NCI-H2107 treated with DMSO at 0.1 percent for 48 hours (cell line): ENCODE measurements at regions not wholly inside any gene's neighbourhood (a gene's known extent, or its start where the extent isn't known, plus 50 kb on each side); places are given as distances from the start of the nearest gene placed in this dataset.

Experiments
- DNase-seq: peaks from one replicate; lab custom pipeline; 2025; ENCODE audit not compliant: unreplicated experiment; lab: John Stamatoyannopoulos, UW

DNA sequence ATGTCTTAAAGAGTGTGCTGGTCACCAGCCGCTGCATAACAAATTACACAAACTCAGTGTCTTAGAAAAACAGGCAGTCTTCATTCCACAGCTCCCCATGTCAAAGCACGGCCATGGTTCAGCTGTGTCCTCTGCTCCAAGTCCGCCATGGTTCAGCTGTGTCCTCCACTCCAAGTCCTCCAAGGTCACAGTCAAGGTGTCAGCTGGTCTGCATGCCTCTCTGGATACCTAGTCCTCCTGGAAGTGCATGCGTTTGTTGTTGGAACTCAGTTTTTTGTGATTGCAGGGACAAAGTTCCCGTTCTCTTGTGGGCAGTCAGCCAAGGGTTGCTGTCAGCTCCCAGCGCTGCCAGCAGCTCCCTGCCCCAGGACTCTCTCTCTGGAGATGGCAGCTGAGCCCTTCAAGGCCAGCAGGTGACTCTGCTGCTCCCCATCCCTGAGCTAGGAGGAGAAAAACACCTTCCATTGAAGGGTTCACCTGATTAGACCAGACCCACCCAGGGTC lies 304.0 kb upstream of the MYT1L start:
- DNase-seq: no peak

DNA sequence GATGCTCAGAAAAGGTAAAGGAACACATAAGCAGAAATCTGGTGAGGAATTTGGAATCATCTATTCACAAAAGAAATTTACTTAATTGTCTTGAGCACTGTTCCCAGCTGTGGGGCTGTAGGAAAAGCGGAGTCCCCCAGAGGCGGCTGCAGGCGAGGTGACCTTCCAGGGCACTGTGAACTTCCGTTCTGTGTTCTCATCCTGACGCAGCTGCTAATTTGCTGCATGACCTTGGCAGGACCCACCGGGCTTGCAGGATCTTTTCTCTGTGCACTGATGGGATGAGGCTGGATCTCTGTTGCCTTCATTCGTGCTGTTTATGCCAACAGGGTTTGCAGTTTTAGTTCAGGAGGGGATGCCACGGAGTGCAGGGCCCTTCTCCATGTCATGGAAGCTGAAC lies 301.9 kb upstream of the MYT1L start:
- DNase-seq: no peak

DNA sequence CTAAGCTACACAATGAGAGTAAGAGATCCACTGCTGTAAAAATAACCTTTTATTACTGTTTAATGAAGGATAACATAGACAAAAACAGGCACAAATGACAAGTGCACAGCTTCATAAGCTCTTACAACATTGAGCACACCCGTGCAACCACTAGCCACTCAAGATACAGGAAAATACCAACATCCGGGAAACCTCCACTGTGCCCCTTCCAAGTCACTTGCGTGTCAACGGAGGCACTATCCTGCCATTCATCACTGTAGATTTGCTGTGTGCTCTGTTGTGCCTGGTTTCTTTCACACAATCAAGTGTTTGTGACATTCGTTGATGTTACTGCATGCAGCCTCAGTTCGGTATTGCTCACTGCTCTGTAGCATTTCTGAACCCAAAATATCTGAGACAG lies 292.9 kb upstream of the MYT1L start:
- no peak for DNase-seq

DNA sequence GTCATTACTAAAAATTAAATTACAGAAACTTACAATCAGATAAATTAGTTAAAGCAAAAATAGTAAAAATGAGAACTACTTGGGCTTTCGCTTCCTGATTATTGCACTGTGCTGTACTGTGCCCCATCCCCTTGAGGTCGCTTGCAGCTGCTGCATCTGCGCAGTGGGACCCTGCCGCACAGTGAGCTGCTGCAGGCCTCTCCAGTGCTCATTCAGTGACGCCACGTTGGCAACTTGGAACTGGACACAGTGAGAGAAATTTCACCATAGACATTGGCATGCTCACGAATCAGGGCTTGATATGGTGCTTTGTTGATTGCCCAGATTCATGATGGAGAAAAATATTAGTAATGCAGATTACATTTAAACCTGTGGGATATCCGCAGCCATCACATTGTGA lies 290.8 kb upstream of the MYT1L start:
- DNase-seq: no peak

DNA sequence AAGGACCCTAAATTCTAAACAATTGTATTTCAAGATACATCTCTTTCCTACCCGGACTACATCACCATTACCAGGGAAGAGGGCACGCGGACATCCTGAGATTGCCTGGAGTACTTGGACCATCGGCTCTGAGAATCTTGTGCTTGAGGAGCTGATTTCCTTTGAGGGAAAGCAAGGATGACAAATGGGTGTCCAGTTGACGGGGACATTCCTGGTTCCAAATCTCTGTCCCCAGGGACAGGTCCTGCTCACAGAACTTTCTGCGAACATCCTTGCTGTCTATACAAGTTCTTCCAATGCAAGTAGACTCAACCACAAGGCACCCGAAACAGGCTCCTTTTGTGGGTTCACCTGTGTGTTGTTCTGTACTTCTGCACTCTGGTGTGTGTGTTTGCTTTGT lies 289.5 kb upstream of the MYT1L start:
- no peak for DNase-seq

DNA sequence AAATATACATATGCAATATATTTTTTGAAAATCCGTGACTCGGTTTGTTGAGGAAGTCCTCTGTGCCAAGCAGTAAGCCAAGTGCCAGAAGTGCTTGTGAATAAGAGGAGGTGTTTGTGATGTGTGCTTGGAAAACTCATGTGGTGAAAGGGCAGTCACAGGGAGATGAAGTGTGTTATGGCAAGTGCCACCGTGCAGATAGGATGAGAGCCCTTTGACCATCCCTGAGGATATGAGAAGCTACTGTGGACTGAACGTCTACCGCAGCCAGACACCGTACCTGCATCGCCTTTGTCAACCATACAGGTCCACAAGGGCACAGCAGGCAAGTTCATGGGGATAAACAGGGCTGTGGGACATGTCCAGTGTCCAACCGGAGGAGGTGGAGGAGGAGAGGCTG lies 288.9 kb upstream of the MYT1L start:
- DNase-seq: no peak

DNA sequence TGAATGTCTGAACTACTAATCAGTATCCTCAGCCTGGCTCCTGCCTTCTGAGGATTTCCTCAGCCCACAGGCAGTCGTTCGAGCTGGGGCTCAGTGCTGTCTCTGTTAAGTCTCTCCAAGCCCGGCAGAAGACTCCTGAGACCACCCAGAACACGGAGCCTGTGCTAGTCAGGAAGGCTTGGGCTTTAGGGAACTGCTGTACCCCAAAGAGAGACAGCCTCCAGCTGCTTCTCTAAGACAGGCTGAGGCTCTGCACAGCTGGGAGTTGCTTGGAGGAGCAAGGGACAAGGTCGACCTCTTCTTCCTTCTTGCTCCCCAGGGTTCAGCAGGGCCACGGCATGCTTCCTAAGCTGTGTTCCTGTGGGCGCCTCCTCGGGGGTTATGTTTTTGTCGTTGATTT lies 283.4 kb upstream of the MYT1L start:
- DNase-seq: no peak

DNA sequence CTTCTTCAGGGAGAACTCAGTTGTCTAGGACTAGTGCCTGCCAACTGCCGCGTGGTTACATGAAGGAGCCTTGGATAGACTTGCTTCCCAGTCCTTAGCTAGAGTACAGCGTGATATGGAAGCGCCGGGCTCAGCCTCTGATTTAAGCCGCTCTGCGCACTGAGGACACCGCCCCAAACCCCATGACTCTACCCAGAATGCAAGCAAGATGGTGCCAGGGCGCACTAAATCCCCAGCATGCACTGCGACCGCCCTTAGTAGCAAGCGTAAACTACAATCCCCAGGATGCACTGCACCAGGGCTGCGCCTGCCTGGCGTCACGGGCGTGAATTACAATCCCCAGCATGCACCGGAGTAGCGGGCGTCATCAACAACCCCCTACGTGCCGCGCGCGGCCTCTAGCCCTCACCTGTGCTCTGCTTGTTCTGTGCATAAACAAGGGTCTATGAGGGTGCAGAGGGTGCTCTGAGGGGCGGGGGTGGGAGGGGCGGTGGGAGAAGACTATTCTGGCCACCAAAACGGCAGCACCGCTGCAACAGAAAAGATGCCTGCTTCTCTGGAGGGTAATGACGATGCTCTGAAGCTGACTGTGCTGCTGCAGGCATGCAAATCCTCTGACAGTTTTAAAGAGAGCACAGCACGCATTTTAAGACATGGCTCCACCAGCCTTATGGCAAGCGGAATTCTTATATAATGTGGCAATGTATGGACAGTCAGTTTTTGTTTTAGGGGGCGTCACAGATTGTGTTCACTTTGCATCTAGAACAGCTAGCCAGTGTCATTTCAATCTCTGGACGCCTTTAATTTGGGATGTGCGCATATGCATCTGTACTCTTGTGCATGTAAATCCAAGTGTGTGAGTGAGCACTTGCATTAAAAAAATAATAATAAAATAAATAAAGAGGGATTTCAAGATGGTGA lies 282.5 kb upstream of the MYT1L start:
- DNase-seq: peak; percentile 87

DNA sequence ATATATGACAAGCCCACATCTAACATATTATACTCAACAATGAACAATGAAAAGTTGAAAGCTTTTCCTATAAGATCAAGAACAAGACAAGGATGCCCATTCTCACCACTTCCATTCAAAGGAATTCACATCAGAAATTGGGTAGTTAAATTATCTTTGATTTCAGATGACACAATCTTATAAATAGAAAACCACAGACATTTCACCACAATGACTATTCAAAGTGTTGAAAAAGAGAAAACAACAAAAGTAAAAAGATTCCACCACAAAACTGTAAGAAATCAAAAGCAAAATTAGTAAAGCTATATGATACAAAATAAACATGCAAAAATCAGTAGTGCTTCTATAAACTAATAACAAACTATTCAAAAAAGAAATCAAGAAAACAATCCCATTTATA lies 279.7 kb upstream of the MYT1L start:
- no peak for DNase-seq

DNA sequence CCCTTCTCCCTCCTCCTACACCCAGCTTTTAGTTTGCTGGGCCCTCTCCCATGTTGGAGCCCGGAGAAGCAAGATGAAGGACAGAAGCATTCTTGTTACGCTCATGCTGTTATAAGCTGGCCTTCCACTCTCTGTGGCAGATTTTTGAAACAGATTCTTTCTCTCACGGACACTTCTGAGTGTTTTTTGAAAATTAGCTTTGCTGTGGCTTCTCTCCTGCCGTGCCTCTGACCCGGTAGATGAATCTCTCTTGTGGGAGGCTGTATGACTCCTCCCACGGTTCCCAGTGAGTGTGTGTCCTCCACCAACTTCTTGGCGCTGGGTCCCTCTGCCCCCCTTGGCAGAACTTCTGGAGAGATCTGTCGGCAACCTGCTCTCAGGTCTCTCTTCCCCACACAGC lies 269.3 kb upstream of the MYT1L start:
- DNase-seq: no peak

DNA sequence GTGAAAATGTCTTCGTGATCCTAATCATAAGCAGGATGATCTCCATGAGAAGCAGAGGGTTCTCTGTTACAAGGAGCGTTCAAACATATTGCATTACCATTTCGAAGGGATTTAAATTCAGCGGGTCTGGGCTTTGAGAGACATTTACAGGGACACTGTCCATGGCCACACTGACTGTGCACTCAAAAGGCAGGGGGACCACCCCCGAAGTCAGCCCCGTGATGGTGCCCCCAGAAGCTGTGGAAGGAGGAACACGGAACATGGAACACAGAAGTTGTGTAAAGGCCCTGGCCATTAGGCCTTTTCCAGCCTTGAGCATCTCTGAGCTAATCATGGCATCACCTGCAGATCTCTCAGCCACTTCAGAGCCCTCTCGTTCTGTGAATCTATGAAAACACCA lies 268.4 kb upstream of the MYT1L start:
- DNase-seq: no peak

DNA sequence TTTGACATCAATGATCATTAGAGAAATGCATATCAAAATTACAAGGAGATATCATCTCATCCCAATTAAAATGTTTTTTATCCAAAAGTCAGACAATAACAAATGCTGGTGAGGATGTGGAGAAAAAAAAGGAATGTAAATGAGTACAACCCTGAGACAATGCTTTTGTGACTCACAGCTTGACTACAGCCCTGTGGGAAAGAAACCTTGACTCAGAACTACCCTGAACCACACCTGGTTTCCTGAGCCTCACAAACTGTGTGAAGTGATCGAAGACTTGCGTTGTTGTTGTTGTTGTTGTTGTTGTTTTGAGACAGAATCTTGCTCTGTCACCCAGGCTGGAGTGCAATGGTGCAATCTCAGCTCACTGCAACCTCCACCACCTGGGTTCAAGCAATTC lies 266.6 kb upstream of the MYT1L start:
- DNase-seq: no peak

DNA sequence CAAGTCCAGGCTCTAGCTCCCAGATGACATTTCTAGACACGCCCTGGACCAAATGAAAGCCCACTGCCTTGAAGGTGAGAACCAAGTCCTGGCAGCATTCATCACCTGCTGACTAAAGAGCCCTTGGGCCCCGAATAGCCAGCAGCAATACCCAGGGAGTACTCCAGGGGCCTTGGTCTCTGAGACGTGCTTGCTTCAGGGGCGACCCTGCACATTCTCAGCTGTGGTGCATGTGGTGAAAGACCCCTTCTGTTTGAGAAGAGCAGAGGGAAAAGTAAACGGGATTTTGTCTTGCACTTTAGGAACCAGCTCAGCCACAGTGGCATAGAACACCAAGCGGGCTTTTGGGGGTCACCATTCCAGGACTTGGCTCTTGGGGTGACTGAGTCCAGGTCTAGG lies 260.5 kb upstream of the MYT1L start:
- DNase-seq: no peak

DNA sequence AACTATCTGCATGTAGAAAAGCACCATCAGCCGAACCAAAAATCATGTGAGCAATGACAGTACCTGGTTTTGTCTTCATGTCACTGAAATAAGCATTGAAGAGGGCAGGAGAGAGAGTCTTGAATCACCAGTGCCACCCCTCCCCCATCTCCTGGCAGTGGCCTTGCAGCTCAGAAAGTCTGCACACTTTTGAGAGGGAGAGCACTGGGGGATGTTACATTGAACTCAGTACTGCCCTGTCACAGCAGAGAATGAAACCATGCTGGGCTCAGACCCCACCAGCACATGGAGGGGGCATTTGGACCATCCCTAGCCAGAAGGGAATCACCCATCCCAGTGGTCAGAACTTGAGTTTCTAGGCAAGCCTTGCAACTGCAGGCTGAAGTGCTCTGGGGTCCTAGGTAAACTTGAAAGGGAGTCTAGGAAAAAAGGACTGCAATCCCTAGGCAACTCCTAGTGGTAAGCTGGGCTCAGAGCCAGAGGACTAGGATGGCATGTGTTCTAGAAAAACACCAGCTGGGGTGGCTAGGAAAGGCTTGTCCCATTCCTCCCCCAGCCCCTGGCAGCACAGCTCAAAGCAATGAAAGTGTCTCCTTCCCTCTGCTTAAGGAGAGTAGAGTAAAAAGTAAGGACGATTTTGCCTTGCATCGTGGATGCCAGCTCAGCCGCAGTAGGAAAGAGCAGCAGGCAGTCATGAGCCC lies 259.9 kb upstream of the MYT1L start:
- DNase-seq: no peak

DNA sequence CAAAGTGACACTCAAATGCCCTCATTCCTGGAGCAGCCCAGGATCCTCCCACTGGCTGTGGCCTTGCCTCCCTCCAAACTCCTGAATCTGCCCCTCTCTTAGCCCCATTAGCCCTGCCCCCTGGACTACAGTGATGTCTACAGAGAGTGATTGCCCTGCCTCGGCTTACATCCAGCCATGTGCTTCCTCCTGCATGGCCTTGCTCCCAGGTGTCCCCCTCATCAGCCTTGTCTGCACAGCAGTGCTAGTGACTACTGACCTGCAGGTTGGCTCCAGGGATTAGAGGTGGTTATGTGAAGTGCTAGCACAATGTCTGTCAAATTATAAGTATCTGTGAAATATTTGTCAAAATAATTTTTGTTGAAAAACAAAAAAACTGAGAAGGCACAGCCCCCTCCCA lies 259.1 kb upstream of the MYT1L start:
- no peak for DNase-seq

DNA sequence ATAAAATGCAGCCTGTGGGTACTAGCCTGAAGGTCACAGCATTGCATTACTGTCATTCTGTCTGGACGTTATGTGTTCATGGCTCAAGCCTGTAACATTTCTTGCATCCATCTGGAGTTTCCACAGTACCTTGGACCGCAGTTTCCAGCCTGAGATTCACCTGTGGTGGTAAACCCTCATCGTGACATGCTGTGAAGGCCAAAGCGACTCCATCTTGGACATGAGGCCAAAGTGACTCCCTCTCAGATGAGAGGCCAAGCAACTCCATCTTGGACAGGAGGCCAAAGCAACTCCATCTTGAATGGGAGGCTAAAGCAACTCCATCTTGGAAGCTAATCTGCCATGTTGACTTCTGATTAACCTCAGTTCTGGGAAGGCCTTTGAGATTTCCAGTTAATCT lies 257.7 kb upstream of the MYT1L start:
- DNase-seq: no peak

DNA sequence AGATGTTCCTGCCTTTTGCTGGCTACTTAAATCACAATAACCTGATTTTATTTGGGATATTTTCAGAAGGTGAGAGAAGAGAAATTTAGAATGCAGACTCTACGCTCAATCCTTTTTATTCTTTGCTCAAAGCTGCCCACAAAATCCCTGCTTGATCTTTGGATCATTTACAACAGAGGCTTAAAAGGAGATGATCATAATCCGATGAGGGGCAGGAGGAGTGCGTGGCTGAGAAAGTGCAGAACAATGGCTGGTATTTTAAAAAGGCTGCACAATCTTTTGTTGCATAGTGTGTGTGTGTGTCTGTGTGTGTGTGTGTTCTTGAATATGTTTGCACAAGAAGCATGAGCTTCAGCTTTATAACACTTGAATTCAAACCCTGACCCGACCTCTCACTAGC lies 256.3 kb upstream of the MYT1L start:
- DNase-seq: no peak

DNA sequence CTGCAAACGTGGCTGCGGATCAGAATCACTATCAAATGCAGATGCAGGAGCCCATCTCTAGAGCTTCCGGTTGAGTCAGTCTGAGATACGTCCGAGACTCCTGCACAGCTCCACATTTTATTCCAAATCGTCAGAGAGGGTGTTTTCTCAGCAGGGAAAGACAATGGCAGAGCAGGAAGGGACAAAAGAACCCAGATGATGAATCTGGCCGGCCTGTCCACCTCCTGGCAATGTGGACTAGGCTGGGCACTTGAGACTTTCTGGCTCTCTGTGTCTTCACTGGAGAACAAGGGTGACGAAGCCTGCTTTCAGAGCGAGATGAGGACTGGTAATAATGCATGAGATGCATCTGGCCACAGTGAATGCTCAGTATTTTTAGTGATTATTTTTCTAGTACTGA lies 255.9 kb upstream of the MYT1L start:
- DNase-seq: no peak

DNA sequence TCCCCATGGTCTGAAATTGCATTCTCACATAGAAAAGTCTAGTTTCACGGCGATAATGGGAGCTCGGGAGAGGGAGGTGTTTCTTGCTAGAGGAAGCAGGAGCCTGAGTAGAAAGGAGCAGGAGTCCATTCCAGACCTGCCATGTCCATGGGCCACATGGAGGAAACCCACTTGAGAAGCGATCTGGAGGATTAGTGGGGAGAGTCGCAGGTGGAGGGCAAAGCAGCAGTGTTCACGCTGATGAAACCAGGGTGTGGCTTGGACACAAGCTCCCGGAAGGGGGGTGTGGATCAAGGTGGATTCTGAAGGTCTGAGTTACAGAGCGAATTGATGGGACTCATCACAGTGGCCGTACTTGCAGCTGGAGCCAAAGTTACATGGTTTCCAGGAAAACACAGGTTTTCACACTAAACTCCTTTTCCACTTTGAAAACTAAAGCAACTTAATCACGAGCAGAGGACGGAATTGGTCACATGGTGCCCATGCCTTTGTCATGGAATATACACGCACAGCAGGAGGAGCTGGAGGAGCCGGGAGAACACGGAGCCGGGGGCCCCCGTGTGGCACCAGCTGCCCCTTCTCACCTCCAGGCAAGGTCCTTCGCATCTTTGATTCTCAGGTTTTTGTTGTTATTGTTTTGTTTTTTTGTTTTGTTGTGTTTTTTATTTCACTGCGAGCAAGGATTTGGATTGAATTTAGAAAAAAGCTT lies 255.1 kb upstream of the MYT1L start:
- no peak for DNase-seq

DNA sequence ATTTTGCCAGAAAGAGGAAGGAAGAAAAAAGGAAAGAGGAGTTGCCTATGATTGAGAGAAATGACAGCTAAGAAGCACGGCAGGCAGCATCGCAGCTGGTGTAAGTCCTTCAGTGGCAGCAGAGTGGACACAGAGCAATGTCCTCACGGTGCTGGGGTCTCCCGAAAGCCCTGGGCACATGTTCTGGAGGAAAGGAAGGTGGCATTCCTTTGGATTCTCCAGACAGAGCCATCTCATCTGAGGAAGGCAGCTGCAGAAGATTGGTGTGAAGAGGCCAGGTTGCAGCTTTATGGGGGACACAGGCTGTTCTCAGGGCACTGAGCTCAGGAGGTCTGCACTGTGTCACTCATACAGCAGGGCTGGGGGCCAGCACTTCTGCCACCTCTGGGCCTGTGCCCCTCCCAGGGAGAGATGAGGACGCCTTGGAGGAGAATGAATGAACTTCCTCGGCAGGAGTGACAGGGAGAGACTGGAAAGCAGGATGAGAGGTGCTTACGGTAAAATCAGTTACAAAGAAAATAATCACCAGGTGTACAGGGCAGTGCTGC lies 252.0 kb upstream of the MYT1L start:
- DNase-seq: no peak

DNA sequence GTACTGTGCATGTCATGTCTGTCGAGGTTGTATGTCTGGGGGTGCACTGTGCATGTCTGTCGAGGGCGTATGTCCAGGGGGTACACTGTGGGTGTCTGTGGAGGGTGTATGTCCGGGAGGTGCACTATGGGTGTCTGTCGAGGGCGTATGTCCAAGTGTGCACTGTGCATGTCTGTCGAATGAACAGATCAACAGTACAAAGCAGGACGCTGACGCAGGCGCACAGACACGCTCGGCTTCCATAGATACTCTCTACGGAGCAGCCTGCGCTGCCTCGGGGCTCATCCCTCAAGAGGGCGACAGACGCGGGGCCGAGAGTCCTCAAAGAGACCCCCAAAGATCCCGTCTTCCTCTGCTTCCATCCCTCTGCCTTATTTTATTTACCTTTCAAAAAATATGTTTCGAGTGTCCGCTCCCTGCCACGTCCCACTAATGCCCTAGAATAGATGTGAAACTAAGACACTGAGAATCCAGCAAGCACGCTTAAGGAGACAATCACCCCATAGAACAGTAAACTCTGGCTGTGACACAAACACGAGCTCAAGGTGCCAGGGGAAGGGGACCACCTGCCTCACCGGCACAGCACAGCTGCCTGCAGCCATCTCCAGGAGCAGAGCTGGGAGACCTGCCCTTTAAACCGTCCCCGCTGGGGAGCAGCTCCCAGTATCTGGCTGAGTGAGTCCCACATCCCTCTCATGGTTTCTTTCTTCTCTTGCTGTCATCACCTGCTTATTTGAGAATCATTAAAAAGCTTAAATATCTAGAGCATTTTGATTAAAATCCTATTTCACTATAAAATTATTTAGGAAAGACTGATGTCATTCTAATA lies 250.5 kb upstream of the MYT1L start:
- DNase-seq: no peak
